ENCODE measurements at regions not wholly inside any gene's neighbourhood (a gene's known extent, or its start where the extent isn't known, plus 50 kb on each side); places are given as distances from the start of the nearest gene placed in this dataset.

DNA sequence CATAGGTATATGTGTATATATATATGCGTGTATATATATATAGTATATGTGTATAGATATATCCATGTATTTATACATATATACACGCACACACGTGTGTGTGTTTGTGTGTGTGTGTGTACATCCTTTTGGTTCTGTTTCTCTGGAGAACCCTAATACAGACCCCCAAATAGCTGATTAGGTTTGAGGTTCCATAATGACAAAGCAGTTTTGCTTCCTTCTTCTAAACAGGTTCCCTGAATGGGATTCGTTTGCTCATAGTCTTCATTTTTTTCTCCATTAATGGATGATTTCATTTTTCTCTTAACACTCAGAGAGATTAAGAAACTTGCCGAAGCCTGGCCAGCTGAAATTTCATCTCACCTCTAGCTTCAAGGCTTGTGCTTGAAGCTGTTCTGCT, 234.0 kb upstream of the BCOR start:
- Histone ChIP-seq H3K4me2 (no peak overlapping the region), H3K27me3 (ENCODE audit: insufficient read depth, low read depth) (no peaks in the 10 kb centered on the region), H3K4me1 (replicated peaks; ENCODE audit: insufficient read depth) (no peaks in the 10 kb centered on the region), H3K4me3 (no peak overlapping the region), H3F3A (ENCODE audit: insufficient read depth, low read depth) (no peaks in the 10 kb centered on the region), H3K27ac (no peak overlapping the region), H2AFZ (no peak overlapping the region), H3K79me2 (ENCODE audit: low read depth) (no peaks in the 10 kb centered on the region), H3K36me3 (ENCODE audit: low read depth) (no peaks in the 10 kb centered on the region), H3K9me2 (ENCODE audit: insufficient read depth) (no peaks in the 10 kb centered on the region), H4K20me1 (ENCODE audit: insufficient read depth) (no peaks in the 10 kb centered on the region), H3K9me3 (ENCODE audit: insufficient read depth, low read depth) (no peaks in the 10 kb centered on the region)
- ChIA-PET POLR2A (ENCODE audit: unreplicated experiment) (no interaction called here), CTCF (interaction anchor here (0.6 kb wide), 1 partner anchor 380 kb away, joined by 5 read pairs; no protein-coding TSS in a partner anchor)
- BruUV-seq (replicated peaks) = no TSS peak
- TF ChIP-seq EZH2 (IDR thresholded peaks at IDR 0.05; ENCODE audit: low read depth) = no peak
- TF ChIP-seq, protein P1, sequence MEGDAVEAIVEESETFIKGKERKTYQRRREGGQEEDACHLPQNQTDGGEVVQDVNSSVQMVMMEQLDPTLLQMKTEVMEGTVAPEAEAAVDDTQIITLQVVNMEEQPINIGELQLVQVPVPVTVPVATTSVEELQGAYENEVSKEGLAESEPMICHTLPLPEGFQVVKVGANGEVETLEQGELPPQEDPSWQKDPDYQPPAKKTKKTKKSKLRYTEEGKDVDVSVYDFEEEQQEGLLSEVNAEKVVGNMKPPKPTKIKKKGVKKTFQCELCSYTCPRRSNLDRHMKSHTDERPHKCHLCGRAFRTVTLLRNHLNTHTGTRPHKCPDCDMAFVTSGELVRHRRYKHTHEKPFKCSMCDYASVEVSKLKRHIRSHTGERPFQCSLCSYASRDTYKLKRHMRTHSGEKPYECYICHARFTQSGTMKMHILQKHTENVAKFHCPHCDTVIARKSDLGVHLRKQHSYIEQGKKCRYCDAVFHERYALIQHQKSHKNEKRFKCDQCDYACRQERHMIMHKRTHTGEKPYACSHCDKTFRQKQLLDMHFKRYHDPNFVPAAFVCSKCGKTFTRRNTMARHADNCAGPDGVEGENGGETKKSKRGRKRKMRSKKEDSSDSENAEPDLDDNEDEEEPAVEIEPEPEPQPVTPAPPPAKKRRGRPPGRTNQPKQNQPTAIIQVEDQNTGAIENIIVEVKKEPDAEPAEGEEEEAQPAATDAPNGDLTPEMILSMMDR (conservative IDR thresholded peaks at IDR 0.05) = no peak
- DNase-seq = no peak
- intact Hi-C loops (cut with micrococcal nuclease; ENCODE audit: unreplicated experiment) = no loop called here

DNA sequence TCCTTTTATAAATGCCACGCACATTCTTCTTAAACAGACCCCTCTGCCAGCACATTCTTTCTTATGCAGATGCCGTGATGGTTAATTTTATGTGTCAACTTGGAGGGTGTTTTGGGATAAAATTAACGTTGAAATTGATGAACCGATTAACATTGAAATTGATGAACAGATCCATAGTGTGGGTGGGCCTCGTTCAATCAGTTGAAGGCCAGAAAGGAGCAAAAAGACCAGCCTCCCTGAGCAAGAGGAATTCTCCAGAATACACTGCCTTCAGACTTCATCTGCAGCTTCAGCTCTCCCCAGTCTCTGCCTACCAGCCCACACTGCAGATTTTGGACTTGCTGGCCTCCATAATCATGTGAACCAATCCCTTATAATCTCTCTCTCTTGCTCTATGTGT, 233.6 kb upstream of the BCOR start:
- Histone ChIP-seq H2AFZ (no peak overlapping the region), H3K79me2 (ENCODE audit: low read depth) (no peaks in the 10 kb centered on the region), H3K27me3 (ENCODE audit: insufficient read depth, low read depth) (no peaks in the 10 kb centered on the region), H3K4me2 (no peak overlapping the region), H3K36me3 (ENCODE audit: low read depth) (no peaks in the 10 kb centered on the region), H3F3A (ENCODE audit: insufficient read depth, low read depth) (no peaks in the 10 kb centered on the region), H3K4me1 (replicated peaks; ENCODE audit: insufficient read depth) (no peaks in the 10 kb centered on the region), H3K27ac (no peak overlapping the region), H3K9me2 (ENCODE audit: insufficient read depth) (no peaks in the 10 kb centered on the region), H4K20me1 (ENCODE audit: insufficient read depth) (no peaks in the 10 kb centered on the region), H3K9me3 (ENCODE audit: insufficient read depth, low read depth) (no peaks in the 10 kb centered on the region), H3K4me3 (no peak overlapping the region)
- BruUV-seq (replicated peaks) = no TSS peak
- no peak for DNase-seq
- CTCF ChIA-PET = no interaction called here
- POLR2A ChIA-PET (ENCODE audit: unreplicated experiment) = no interaction called here
- no peak for TF ChIP-seq EZH2 (IDR thresholded peaks at IDR 0.05; ENCODE audit: low read depth)
- TF ChIP-seq, protein P1 (conservative IDR thresholded peaks at IDR 0.05) = no peak
- intact Hi-C loops (cut with micrococcal nuclease; ENCODE audit: unreplicated experiment) = no loop called here

DNA sequence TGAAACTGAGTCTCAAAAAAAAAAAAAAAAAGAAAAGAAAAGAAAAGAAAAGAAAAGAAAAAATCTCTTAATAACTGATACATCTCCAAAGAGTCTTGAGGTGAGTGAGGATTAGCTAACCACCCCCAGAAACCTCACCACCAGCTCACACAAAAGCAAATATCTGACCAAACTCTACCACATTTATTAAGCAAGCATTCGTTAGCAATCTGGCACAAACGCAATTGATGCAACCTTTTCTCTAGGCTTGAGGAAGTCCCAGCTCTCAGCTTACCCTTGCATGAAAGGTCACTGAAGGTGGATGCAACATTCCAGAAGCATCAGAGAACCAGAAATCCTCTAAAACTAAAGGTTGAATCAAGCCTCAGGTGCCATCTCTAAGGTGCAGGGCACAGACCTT, 231.9 kb upstream of the BCOR start:
- Histone ChIP-seq H3F3A (ENCODE audit: insufficient read depth, low read depth) (no peaks in the 10 kb centered on the region), H2AFZ (no peak overlapping the region), H3K79me2 (ENCODE audit: low read depth) (no peaks in the 10 kb centered on the region), H3K9me2 (ENCODE audit: insufficient read depth) (no peaks in the 10 kb centered on the region), H3K4me3 (no peak overlapping the region), H3K4me2 (no peak overlapping the region), H3K9me3 (ENCODE audit: insufficient read depth, low read depth) (no peaks in the 10 kb centered on the region), H3K27ac (no peak overlapping the region), H3K27me3 (ENCODE audit: insufficient read depth, low read depth) (no peaks in the 10 kb centered on the region), H3K36me3 (ENCODE audit: low read depth) (no peaks in the 10 kb centered on the region), H4K20me1 (ENCODE audit: insufficient read depth) (no peaks in the 10 kb centered on the region), H3K4me1 (replicated peaks; ENCODE audit: insufficient read depth) (no peaks in the 10 kb centered on the region)
- CTCF ChIA-PET = no interaction called here
- intact Hi-C loops (cut with micrococcal nuclease; ENCODE audit: unreplicated experiment) = no loop called here
- DNase-seq = no peak
- POLR2A ChIA-PET (ENCODE audit: unreplicated experiment) = no interaction called here
- no peak for TF ChIP-seq EZH2 (IDR thresholded peaks at IDR 0.05; ENCODE audit: low read depth)
- TF ChIP-seq, protein P1 (conservative IDR thresholded peaks at IDR 0.05) = no peak
- BruUV-seq (replicated peaks) = no TSS peak

Data from PC-9 (cell line).